ENCODE measurements at regions not wholly inside any gene's neighbourhood (a gene's known extent, or its start where the extent isn't known, plus 50 kb on each side); places are given as distances from the start of the nearest gene placed in this dataset.

- ATAC-seq: no peak
Measured at GRCh38 chr14:97271451-97271960, 474.3 kb downstream of the VRK1 start.

GRCh38 chr14:97273540-97273939 lies 476.4 kb downstream of the VRK1 start:
- ATAC-seq: no peak

GRCh38 chr14:97274626-97275025 lies 477.4 kb downstream of the VRK1 start:
- no peak for ATAC-seq

GRCh38 chr14:97275276-97275675 lies 478.1 kb downstream of the VRK1 start:
- ATAC-seq: no peak

- no peak for ATAC-seq
Measured at GRCh38 chr14:97276573-97276972, 479.4 kb downstream of the VRK1 start.

- ATAC-seq: no peak
Measured at GRCh38 chr14:97277711-97278110, 480.5 kb downstream of the VRK1 start.

GRCh38 chr14:97280526-97280925 lies 483.3 kb downstream of the VRK1 start:
- ATAC-seq: no peak

GRCh38 chr14:97281741-97282140 lies 484.6 kb downstream of the VRK1 start:
- ATAC-seq: no peak

- ATAC-seq: no peak
Measured at GRCh38 chr14:97282210-97283004, 485.2 kb downstream of the VRK1 start.

- ATAC-seq: no peak
Measured at GRCh38 chr14:97283005-97283403, 485.8 kb downstream of the VRK1 start.

- no peak for ATAC-seq
Measured at GRCh38 chr14:97283426-97283825, 486.2 kb downstream of the VRK1 start.

- no peak for ATAC-seq
Measured at GRCh38 chr14:97283841-97284240, 486.7 kb downstream of the VRK1 start.

- ATAC-seq: no peak
Measured at GRCh38 chr14:97287956-97288355, 490.8 kb downstream of the VRK1 start.

GRCh38 chr14:97290065-97290464 lies 492.9 kb downstream of the VRK1 start:
- ATAC-seq: no peak

GRCh38 chr14:97290977-97291376 lies 493.8 kb downstream of the VRK1 start:
- ATAC-seq: no peak

GRCh38 chr14:97293659-97294058 lies 496.5 kb downstream of the VRK1 start:
- ATAC-seq: no peak

GRCh38 chr14:97295108-97295710 lies 498.0 kb downstream of the VRK1 start:
- no peak for ATAC-seq

GRCh38 chr14:97296176-97296575 lies 499.0 kb downstream of the VRK1 start:
- no peak for ATAC-seq

- ATAC-seq: no peak
Measured at GRCh38 chr14:97297100-97297499, 499.9 kb downstream of the VRK1 start.

GRCh38 chr14:97298331-97298730 lies 501.1 kb downstream of the VRK1 start:
- no peak for ATAC-seq

GRCh38 chr14:97298736-97299135 lies 501.6 kb downstream of the VRK1 start:
- no peak for ATAC-seq

GRCh38 chr14:97299661-97300060 lies 502.5 kb downstream of the VRK1 start:
- ATAC-seq: no peak

GRCh38 chr14:97301931-97302559 lies 504.9 kb downstream of the VRK1 start:
- ATAC-seq: no peak
